ENCODE measurements at regions not wholly inside any gene's neighbourhood (a gene's known extent, or its start where the extent isn't known, plus 50 kb on each side); places are given as distances from the start of the nearest gene placed in this dataset.

DNA sequence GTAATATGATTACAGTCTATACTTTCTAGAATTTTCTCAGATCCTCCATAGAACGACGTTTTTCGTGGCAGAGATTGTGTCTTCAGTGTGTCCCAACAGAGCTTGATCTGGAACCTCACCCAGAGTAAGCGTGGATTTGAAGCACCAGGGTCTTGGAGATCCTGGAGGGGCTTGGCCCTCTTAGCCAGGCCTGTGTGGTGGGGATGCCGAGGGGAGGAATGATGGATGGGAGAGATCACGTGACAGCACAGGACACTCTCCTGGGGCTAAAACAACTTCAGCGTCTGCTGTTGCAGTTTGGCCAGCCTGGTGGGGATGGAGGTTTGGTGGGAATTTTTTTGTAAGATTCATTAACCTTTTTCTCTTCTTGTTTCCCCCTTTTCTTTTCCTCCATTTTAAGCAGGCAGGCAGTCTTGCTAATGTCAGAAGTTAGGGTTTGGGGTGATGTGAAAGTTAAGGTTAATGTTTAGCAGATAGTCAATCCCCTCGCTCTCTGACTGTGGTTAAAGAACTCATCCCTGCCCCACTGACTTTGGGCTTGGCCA is 100.7 kb upstream of the SULF2 start:
- TF ChIP-seq POLR2A (IDR thresholded peaks at IDR 0.05): no peak
- TF ChIP-seq, protein P1, sequence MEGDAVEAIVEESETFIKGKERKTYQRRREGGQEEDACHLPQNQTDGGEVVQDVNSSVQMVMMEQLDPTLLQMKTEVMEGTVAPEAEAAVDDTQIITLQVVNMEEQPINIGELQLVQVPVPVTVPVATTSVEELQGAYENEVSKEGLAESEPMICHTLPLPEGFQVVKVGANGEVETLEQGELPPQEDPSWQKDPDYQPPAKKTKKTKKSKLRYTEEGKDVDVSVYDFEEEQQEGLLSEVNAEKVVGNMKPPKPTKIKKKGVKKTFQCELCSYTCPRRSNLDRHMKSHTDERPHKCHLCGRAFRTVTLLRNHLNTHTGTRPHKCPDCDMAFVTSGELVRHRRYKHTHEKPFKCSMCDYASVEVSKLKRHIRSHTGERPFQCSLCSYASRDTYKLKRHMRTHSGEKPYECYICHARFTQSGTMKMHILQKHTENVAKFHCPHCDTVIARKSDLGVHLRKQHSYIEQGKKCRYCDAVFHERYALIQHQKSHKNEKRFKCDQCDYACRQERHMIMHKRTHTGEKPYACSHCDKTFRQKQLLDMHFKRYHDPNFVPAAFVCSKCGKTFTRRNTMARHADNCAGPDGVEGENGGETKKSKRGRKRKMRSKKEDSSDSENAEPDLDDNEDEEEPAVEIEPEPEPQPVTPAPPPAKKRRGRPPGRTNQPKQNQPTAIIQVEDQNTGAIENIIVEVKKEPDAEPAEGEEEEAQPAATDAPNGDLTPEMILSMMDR (IDR thresholded peaks at IDR 0.05): no peak
- TF ChIP-seq POLR2AphosphoS5 (IDR thresholded peaks at IDR 0.05; ENCODE audit: insufficient read depth in 1 of 2, low read depth in 1 of 2): no peak
